ENCODE measurements at regions not wholly inside any gene's neighbourhood (a gene's known extent, or its start where the extent isn't known, plus 50 kb on each side); places are given as distances from the start of the nearest gene placed in this dataset.

DNA sequence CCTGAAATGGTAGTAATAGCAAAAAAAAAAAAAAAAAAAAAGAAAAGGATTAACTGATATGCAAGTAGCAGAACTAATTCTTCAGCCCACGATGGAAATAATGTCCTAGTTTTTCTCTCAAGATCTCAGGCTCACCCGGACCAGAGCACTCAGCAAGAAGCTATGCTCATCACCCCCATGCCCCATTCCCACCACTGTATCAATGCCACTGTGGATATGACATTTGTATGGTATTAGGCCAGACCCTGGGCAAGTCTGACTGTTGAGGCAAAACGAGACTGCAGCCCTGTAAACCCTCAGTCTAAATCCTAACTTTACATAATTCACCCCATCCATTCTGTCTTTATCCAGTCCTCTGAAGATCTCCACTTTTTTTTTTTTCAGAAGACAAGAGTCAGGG, 186.1 kb upstream of the KLF14 start:
- ChIA-PET POLR2A (no interaction called here), CTCF (interaction anchor here (1.2 to 4.4 kb wide), 2 partner anchors 8 to 40 kb away, joined by 3 to 14 read pairs; no protein-coding TSS in a partner anchor)
- peaks cover 61% of the 10 kb centered on the region for H3K36me3 Mint-ChIP-seq (ENCODE audit: low read depth)
- H3K27ac Mint-ChIP-seq, result peak overlapping the region; percentile 68
- H3K4me1 Mint-ChIP-seq (ENCODE audit: low read depth), result peaks cover 84% of the 10 kb centered on the region
- no peaks in the 10 kb centered on the region for H3K27me3 Mint-ChIP-seq (ENCODE audit: low read depth)
- no peaks in the 10 kb centered on the region for H3K9me3 Mint-ChIP-seq (ENCODE audit: insufficient read depth)
- no peak for DNase-seq
- no peak overlapping the region for H3K4me3 Mint-ChIP-seq
- ATAC-seq, result no peak

DNA sequence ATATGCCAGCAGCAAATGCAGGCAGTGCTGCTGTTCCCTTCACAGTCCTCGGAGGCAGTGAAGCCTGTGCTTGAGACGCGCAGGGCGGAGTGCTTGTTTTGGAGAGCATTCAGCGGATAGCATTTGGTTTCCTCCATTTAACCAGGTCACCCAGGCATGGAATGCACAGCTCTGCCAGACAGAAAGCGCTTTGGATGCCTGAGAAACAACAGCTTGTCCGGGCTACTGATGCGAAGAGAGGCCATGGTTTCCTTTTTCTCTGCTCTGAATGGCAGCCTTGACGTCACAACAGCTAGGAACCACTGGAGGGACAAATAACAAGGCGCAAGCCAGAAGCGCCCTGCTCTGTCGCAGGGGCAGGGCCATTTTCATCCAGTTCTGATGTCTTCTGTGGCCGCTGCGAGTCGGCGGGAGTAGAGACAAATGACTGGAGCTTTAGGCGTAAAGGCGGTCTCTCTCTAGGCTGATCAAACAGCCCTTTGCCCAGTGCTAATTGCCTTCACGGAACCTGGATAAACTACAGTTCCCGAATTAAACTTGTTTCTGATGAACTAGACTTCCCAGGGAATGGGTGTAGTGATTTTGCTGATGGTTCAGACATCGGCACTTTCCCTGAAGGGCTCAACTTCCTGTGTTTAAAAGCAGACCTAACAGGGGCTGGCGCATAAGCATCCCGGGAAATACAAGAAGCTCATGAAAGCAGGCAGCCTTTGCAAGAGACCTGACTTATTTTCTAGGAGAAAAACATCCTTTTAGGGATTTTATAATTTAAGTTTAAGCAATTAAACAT, 187.6 kb upstream of the KLF14 start:
- peak; percentile 17 for DNase-seq
- no peak for ATAC-seq
- ChIA-PET POLR2A (interaction anchor here (1.2 to 3.6 kb wide), 4 partner anchors 8 to 39 kb away, joined by 3 to 26 read pairs (median 3); no protein-coding TSS in a partner anchor), CTCF (interaction anchor here (0.7 to 4.4 kb wide), 7 partner anchors 10 to 119 kb away, joined by 3 to 15 read pairs (median 4); no protein-coding TSS in a partner anchor)
- Mint-ChIP-seq H3K36me3 (ENCODE audit: low read depth) (peaks cover 60% of the 10 kb centered on the region), H3K27me3 (ENCODE audit: low read depth) (no peaks in the 10 kb centered on the region), H3K4me3 (no peak overlapping the region), H3K9me3 (ENCODE audit: insufficient read depth) (no peaks in the 10 kb centered on the region), H3K4me1 (ENCODE audit: low read depth) (peaks cover 82% of the 10 kb centered on the region), H3K27ac (no peak overlapping the region)

DNA sequence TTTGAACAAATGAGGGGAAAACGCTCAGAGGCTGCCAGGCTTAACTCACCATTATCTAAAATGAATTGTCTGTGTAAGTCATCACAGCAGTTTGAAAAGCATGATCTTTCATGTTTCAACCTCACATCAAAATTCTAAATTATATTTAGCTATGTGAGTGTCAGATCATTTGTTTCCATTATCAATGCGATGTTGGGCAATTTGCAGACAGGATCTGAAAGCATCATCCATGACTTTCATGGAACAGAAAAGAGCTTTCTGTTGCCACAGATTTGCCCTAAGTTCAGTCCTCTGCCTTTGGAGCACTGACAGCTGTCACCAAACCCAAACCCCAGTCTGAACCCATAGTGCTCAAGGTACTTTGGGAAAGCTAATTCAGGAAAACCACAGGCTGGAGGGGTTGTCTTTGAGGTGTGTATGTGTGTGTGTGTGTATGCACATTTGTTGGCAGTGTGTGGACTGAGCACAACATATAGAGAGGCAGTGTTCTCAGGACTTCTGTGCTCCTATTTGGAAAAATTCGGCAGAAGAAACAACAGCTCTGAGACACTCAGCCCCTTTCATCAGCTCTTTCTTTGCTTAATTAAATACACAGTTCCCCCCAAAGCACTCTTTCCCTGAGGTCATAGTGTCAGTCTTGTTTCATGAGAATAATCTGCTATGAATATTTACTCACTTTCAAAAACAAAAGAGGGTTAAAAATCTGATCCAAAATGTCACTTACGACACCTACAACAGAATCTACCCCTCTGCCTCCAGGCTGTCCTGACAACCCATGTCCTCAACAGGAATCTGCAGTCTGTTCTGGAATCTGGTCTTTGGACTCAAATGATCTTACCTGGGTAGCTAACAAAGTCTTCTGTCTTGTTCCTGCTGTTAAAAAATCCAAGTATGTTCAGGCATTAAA, 188.5 kb upstream of the KLF14 start:
- Mint-ChIP-seq H3K27me3 (ENCODE audit: low read depth) (no peaks in the 10 kb centered on the region), H3K36me3 (ENCODE audit: low read depth) (peaks cover 61% of the 10 kb centered on the region), H3K4me1 (ENCODE audit: low read depth) (peaks cover 84% of the 10 kb centered on the region), H3K4me3 (no peak overlapping the region), H3K27ac (peak overlapping the region; percentile 75), H3K9me3 (ENCODE audit: insufficient read depth) (no peaks in the 10 kb centered on the region)
- ChIA-PET CTCF (interaction anchor here (0.7 to 4.4 kb wide), 9 partner anchors 8 to 118 kb away, joined by 3 to 15 read pairs (median 5); no protein-coding TSS in a partner anchor), POLR2A (interaction anchor here (1.2 to 3.6 kb wide), 4 partner anchors 8 to 38 kb away, joined by 3 to 26 read pairs (median 3); no protein-coding TSS in a partner anchor)
- ATAC-seq (no peak), DNase-seq (no peak)

DNA sequence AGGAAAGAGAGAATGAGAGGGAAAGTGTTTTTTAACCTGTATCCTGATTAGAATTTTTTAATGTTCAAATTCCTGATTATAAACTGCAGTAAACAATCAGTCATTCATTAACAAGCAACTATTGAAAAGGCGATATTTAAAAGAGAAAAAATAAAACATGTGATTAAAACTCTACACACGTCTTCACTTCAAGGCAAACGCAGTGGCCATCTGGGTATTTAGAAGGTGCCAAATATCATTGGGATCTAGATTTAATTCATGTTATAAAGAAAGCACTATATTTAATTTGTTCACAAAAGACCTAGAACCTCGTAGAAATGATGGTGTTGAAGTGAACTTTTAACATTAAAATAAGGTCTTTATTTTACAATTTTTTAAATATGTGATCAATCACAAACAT, 189.4 kb upstream of the KLF14 start:
- H3K27ac Mint-ChIP-seq, result no peak overlapping the region
- CTCF ChIA-PET, result interaction anchor here (0.9 to 4.4 kb wide), 5 partner anchors 9 to 117 kb away, joined by 3 to 15 read pairs (median 9); no protein-coding TSS in a partner anchor
- POLR2A ChIA-PET, result interaction anchor here (1.1 to 3.6 kb wide), 2 partner anchors 8 to 10 kb away, joined by 3 to 26 read pairs; no protein-coding TSS in a partner anchor
- no peak for ATAC-seq
- H3K9me3 Mint-ChIP-seq (ENCODE audit: insufficient read depth), result no peaks in the 10 kb centered on the region
- H3K4me1 Mint-ChIP-seq (ENCODE audit: low read depth), result peaks cover 83% of the 10 kb centered on the region
- no peak overlapping the region for H3K4me3 Mint-ChIP-seq
- DNase-seq, result no peak
- H3K27me3 Mint-ChIP-seq (ENCODE audit: low read depth), result no peaks in the 10 kb centered on the region
- H3K36me3 Mint-ChIP-seq (ENCODE audit: low read depth), result peaks cover 64% of the 10 kb centered on the region

DNA sequence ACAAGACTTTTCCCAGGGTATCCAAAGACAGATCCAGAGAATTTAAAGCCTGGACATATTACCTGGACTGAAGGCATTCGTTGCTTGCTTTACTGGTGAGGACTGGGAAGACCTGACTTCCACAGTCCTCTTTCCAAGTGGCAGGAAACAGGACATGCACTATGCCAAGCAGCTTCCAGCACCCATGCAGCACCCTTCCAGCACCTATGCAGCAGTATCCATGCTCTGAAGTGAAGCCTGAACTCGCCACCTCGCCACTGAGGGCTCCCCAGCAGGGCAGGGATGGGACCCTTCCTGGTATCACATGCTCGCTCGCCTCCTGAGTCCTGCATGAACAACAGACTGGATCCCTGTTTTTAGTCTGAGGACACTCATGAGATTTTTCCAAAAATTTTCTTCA, 189.9 kb upstream of the KLF14 start:
- ATAC-seq (no peak), DNase-seq (no peak)
- ChIA-PET CTCF (interaction anchor here (1.4 to 4.4 kb wide), 4 partner anchors 10 to 116 kb away, joined by 3 to 15 read pairs (median 12); no protein-coding TSS in a partner anchor), POLR2A (interaction anchor here (1.1 to 3.6 kb wide), 2 partner anchors 9 to 10 kb away, joined by 3 to 26 read pairs; no protein-coding TSS in a partner anchor)
- peaks cover 81% of the 10 kb centered on the region for H3K4me1 Mint-ChIP-seq (ENCODE audit: low read depth)
- no peaks in the 10 kb centered on the region for H3K9me3 Mint-ChIP-seq (ENCODE audit: insufficient read depth)
- H3K27ac Mint-ChIP-seq, result no peak overlapping the region
- H3K27me3 Mint-ChIP-seq (ENCODE audit: low read depth), result no peaks in the 10 kb centered on the region
- no peak overlapping the region for H3K4me3 Mint-ChIP-seq
- H3K36me3 Mint-ChIP-seq (ENCODE audit: low read depth), result peaks cover 60% of the 10 kb centered on the region

DNA sequence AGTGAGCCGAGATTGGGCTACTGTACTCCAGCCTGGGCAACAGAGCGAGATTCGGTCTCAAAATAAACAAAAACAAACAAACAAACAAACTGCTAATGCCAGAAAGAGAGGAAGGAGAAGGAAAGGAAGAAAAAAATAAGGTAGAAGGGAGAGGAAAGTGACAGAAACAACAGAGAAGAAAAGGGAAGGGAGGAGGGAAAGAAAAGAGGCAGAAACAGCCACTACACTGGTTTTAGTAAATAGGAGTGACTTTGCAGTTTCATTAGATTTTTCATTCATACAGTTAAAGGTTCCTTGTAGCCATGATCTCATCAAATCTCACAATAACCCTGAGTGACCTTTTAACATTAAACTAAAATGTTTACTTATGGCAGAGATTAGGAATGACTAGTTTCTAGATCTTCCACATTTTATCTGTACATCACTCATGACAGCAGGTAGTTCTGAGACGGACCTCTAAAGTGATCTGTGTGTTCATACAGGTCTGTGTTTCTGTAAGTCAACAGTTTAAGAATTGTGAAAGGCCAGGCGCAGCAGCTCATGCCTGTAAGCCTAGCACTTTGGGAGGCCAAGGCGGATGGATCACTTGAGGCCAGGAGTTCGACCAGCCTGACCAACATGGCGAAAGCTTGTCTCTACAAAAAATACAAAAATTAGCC, 191.3 kb upstream of the KLF14 start:
- peaks cover 80% of the 10 kb centered on the region for H3K4me1 Mint-ChIP-seq (ENCODE audit: low read depth)
- H3K4me3 Mint-ChIP-seq, result no peak overlapping the region
- H3K36me3 Mint-ChIP-seq (ENCODE audit: low read depth), result peaks cover 57% of the 10 kb centered on the region
- no peak for ATAC-seq
- ChIA-PET POLR2A (interaction anchor here (0.9 to 1.0 kb wide), 2 partner anchors 12 to 16 kb away, joined by 3 to 6 read pairs; no protein-coding TSS in a partner anchor), CTCF (interaction anchor here (2.5 kb wide), 1 partner anchor 28 kb away, joined by 6 read pairs; no protein-coding TSS in a partner anchor)
- no peak for DNase-seq
- no peaks in the 10 kb centered on the region for H3K9me3 Mint-ChIP-seq (ENCODE audit: insufficient read depth)
- peak overlapping the region; percentile 70 for H3K27ac Mint-ChIP-seq
- no peaks in the 10 kb centered on the region for H3K27me3 Mint-ChIP-seq (ENCODE audit: low read depth)

DNA sequence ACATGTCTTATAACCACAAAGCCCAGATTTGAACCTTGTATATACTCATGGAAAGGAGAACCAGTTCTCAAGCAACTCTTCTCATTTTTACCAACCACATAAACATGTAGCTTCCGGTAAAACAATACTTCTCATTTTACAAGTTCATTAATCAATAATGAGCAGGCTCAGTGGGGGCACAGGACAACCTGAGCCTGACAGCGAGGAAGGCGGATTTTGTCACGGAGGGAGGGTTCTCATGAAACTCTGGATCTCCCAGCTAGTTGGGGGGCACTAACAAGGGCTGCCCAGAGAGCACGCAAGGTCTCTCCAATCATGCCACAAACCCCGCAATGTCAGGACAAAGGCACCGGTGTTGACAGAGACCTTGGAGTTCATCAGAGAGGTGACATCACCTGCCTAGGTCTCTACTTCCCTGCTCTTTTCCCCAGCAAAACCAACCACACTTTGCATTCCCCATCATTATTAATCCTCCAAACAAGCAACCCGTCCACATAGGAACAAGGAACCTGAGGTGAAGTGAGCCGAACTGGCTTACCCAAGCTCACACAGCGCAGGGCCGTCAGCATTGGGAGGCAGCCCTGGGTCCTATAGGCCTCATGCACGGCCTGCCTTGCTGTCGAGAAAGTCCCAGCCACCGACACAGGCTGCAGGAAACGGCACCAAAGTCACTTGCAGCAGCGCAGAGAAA, 192.1 kb upstream of the KLF14 start:
- ATAC-seq, result peak; percentile 41
- no peak for DNase-seq
- H3K4me3 Mint-ChIP-seq, result peak overlapping the region; percentile 3
- peak overlapping the region; percentile 66 for H3K27ac Mint-ChIP-seq
- H3K9me3 Mint-ChIP-seq (ENCODE audit: insufficient read depth), result no peaks in the 10 kb centered on the region
- peaks cover 80% of the 10 kb centered on the region for H3K4me1 Mint-ChIP-seq (ENCODE audit: low read depth)
- no peaks in the 10 kb centered on the region for H3K27me3 Mint-ChIP-seq (ENCODE audit: low read depth)
- CTCF ChIA-PET, result interaction anchor here (2.5 kb wide), 1 partner anchor 29 kb away, joined by 6 read pairs; no protein-coding TSS in a partner anchor
- POLR2A ChIA-PET, result interaction anchor here (0.9 to 1.0 kb wide), 2 partner anchors 13 to 15 kb away, joined by 3 to 6 read pairs; no protein-coding TSS in a partner anchor
- H3K36me3 Mint-ChIP-seq (ENCODE audit: low read depth), result peaks cover 57% of the 10 kb centered on the region

DNA sequence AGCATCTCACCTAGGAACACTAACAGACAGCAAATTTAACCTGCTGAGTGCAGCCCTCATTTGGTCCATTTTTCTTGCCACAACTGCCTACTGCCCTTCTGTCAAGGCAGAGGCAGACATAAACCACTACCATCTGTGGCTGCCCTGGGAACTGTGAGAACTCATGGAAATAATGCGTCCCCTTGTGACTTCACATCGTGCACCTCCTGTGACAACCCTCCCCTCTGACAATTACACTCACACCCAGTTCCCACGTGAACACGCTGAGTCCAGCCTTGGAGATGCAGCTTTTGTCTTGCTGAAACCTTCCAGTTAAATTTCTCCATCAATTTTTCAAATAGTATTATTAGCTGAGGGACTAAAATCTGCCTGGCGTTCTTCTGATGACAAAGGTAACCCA, 193.1 kb upstream of the KLF14 start:
- no peak for ATAC-seq
- H3K27ac Mint-ChIP-seq, result peak overlapping the region; percentile 66
- POLR2A ChIA-PET, result interaction anchor here (1.4 kb wide), 1 partner anchor 11 kb away, joined by 3 read pairs; no protein-coding TSS in a partner anchor
- H3K4me3 Mint-ChIP-seq, result no peak overlapping the region
- H3K9me3 Mint-ChIP-seq (ENCODE audit: insufficient read depth), result no peaks in the 10 kb centered on the region
- peaks cover 79% of the 10 kb centered on the region for H3K4me1 Mint-ChIP-seq (ENCODE audit: low read depth)
- DNase-seq, result no peak
- peaks cover 56% of the 10 kb centered on the region for H3K36me3 Mint-ChIP-seq (ENCODE audit: low read depth)
- no peaks in the 10 kb centered on the region for H3K27me3 Mint-ChIP-seq (ENCODE audit: low read depth)
- CTCF ChIA-PET, result interaction anchor here (2.5 kb wide), 1 partner anchor 30 kb away, joined by 6 read pairs; no protein-coding TSS in a partner anchor

DNA sequence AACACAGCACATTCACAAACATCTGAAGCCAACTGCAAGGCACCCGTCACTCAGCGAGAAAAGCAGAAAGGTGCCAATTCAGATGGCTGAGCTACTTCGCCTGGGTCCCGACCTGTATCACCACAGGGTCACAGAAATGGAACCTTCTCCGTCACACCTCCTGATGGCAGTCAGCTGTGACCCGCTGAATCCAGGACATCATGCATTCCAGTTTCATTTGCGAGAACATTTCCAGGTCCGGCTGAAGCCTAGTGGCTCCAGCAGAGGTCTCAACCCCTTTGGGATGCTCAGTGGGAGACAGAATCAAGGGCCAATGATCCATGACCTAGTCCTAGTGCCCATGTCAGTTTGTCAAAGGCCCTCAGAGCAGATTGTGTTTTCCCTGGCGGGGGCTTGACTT, 193.6 kb upstream of the KLF14 start:
- H3K4me3 Mint-ChIP-seq, result no peak overlapping the region
- peaks cover 74% of the 10 kb centered on the region for H3K4me1 Mint-ChIP-seq (ENCODE audit: low read depth)
- ATAC-seq, result no peak
- H3K9me3 Mint-ChIP-seq (ENCODE audit: insufficient read depth), result no peaks in the 10 kb centered on the region
- H3K27ac Mint-ChIP-seq, result peak overlapping the region; percentile 54
- ChIA-PET POLR2A (interaction anchor here (1.4 kb wide), 1 partner anchor 11 kb away, joined by 3 read pairs; no protein-coding TSS in a partner anchor), CTCF (interaction anchor here (1.0 to 4.7 kb wide), 3 partner anchors 8 to 31 kb away, joined by 3 to 22 read pairs (median 6); no protein-coding TSS in a partner anchor)
- DNase-seq, result no peak
- peaks cover 57% of the 10 kb centered on the region for H3K36me3 Mint-ChIP-seq (ENCODE audit: low read depth)
- no peaks in the 10 kb centered on the region for H3K27me3 Mint-ChIP-seq (ENCODE audit: low read depth)

DNA sequence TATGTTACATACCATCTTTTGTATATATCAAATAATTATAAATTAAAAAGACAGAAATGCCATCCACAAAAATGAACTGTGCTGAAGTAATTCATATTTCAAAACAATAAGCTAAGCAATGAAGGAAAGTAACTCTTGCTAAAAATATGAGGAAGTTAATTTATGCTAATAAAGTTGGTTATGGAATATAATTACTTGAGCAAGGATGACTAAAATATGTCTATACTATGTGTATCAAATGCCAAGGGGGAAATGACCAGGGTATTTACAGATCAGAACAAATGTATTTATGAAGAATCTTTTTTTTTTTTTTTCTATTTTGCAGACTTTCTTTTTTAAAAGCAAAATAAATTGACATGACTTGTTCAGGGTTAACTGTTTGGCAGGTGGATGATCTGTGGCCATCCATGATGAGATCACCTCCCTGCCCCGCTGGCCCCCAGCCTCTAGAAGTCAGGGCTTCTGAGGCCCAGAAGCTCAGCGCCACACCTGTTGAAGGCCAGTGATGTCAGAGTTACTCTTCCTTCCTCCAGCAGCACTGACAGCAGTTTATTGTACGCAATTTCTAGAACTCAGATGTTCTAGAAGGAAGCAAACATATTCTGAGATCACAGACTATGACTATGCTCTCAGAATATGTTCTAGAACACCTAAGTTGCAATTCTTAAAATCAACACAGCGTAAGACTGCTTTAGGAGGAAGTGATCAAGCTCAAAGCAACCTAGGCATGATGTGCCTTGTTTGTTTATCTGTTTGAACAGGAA, 196.1 kb upstream of the KLF14 start:
- Mint-ChIP-seq H3K9me3 (ENCODE audit: insufficient read depth) (no peaks in the 10 kb centered on the region), H3K27me3 (ENCODE audit: low read depth) (no peaks in the 10 kb centered on the region), H3K36me3 (ENCODE audit: low read depth) (peaks cover 60% of the 10 kb centered on the region), H3K4me1 (ENCODE audit: low read depth) (peaks cover 61% of the 10 kb centered on the region), H3K4me3 (no peak overlapping the region), H3K27ac (peak overlapping the region; percentile 40)
- ChIA-PET POLR2A (interaction anchor here (1.1 to 2.3 kb wide), 3 partner anchors 8 to 30 kb away, joined by 3 to 14 read pairs (median 7); no protein-coding TSS in a partner anchor), CTCF (interaction anchor here (0.9 to 4.7 kb wide), 13 partner anchors 8 to 111 kb away, joined by 3 to 24 read pairs (median 5); no protein-coding TSS in a partner anchor)
- ATAC-seq, result no peak
- DNase-seq, result no peak

Data from activated CD8-positive, alpha-beta T cell treated with anti-CD3 and anti-CD28 coated beads, Interleukin-2, amount 10 ng/mL, durations not matched to agents 7 days and 5 days (primary cell).